ENCODE measurements at regions not wholly inside any gene's neighbourhood (a gene's known extent, or its start where the extent isn't known, plus 50 kb on each side); places are given as distances from the start of the nearest gene placed in this dataset.

DNA sequence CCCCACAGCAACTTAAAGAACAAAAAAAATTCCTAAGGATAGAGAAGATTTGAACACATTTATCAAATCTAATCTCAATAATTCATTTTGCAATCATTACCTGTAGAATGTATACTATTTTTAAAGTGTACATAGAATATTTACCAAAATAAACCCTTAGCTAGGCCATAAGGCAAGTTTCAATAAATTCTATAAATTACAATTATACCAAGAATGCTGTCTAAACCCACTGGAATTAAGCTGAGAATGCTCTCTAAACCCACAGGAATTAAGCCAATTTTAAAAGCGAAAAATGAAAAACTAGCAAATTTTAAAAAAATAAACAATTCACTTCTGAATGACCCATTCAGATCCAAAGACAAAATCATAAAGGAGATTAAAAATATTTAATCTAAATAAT lies 540.4 kb upstream of the NBEA start:
- WGBS, 2 donors (ENCODE audit: extremely low coverage in 2 of 2, insufficient read length in 2 of 2, insufficient replicate concordance in 1 of 2), result no CpG with 5 or more reads among the region's 1 CpG
- Histone ChIP-seq H2AFZ (ENCODE audit: low read length) (no peak overlapping the region), H2AK5ac (ENCODE audit: low read depth, low read length) (no peak overlapping the region)

DNA sequence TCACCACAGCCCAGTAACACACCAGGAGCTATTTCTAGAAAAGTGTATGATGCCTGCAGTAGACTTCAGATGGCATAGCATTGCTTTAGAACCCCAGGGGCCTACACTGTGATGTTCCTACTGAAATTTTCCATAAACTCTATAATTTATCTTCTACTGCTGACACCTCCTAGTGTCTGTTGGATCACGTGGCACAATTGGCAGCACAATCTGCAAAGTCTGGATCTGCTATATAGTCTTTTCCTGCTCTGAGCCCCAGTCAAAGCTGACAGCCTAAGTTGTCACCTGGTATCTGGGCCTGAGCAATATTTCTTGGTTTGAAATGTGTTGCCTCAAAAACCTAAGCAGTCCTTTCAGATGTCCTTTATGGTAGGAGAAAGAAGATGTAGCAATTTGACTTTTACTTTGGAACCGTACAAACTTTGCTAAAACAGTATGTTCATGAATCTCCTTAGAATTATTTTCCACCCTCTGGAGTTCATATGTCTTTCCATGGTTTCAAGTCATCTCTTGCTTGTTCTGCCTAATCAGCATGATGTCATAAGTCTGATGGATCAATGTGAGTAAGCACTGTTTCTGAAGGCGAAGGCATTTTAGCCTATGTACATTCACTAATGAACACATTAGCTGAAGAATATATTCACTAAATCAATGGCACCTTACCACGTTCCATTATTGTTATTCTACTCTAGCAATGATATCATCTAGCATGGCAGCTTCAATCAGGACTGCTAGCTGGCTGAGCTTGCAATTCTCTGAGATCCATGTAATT lies 536.5 kb upstream of the NBEA start:
- Histone ChIP-seq H3K27ac (replicated peaks; ENCODE audit: low read length) (no peak overlapping the region), H4K8ac (ENCODE audit: low read depth, low read length) (no peak overlapping the region), H3K27me3 (ENCODE audit: control insufficient read depth in 3 of 3, insufficient read depth in 3 of 3, low read depth in 1 of 3, low read length in 3 of 3) (no peaks in the 10 kb centered on the region), H3K4me3 (ENCODE audit: low read length in 2 of 2) (no peak overlapping the region), H2AK5ac (ENCODE audit: low read depth, low read length) (no peak overlapping the region), H3K4ac (ENCODE audit: low read length) (no peak overlapping the region), H4K91ac (ENCODE audit: low read depth, low read length, poor library complexity) (no peak overlapping the region), H3K18ac (ENCODE audit: low read length) (no peak overlapping the region), H3K4me2 (ENCODE audit: insufficient read depth, low read length, poor library complexity, severe bottlenecking) (no peak overlapping the region), H3K23ac (ENCODE audit: low read depth, low read length, poor library complexity) (no peak overlapping the region), H2AFZ (ENCODE audit: low read length) (no peak overlapping the region), H2BK15ac (ENCODE audit: low read length) (no peak overlapping the region), H3K36me3 (replicated peaks in 1 of 2; ENCODE audit: control insufficient read depth in 2 of 2, insufficient read depth in 2 of 2, low read length in 2 of 2) (no peaks in the 10 kb centered on the region), H2BK5ac (ENCODE audit: low read length) (no peak overlapping the region), H3K4me1 (ENCODE audit: control insufficient read depth in 2 of 2, insufficient read depth in 1 of 2, low read depth in 1 of 2, low read length in 2 of 2) (peaks cover 0 to 1% of the 10 kb centered on the region in 2 donors), H2BK120ac (ENCODE audit: low read depth, low read length) (no peak overlapping the region), H3K9me3 (replicated peaks in 1 of 2; ENCODE audit: control insufficient read depth in 2 of 2, insufficient read depth in 1 of 2, low read depth in 1 of 2, low read length in 2 of 2) (no peaks in the 10 kb centered on the region), H2BK12ac (ENCODE audit: low read length) (no peak overlapping the region), H3K79me1 (ENCODE audit: low read depth, low read length) (no peaks in the 10 kb centered on the region), H3K9ac (ENCODE audit: low read depth, low read length, poor library complexity) (no peak overlapping the region), H3K14ac (ENCODE audit: low read length) (no peak overlapping the region)
- no CpG with 5 or more reads among the region's 4 CpGs for WGBS, 2 donors (ENCODE audit: extremely low coverage in 2 of 2, insufficient read length in 2 of 2, insufficient replicate concordance in 1 of 2)
- DNase-seq (ENCODE audit: low spot score), result no peak

More for the DNA sequence above, 540.4 kb upstream of the NBEA start:
- Histone ChIP-seq H3K36me3 (replicated peaks in 1 of 2; ENCODE audit: control insufficient read depth in 2 of 2, insufficient read depth in 2 of 2, low read length in 2 of 2) (no peaks in the 10 kb centered on the region), H3K79me1 (ENCODE audit: low read depth, low read length) (no peaks in the 10 kb centered on the region), H2BK5ac (ENCODE audit: low read length) (no peak overlapping the region), H3K23ac (ENCODE audit: low read depth, low read length, poor library complexity) (no peak overlapping the region), H3K27ac (replicated peaks; ENCODE audit: low read length) (no peak overlapping the region), H2BK15ac (ENCODE audit: low read length) (no peak overlapping the region), H3K9me3 (replicated peaks in 1 of 2; ENCODE audit: control insufficient read depth in 2 of 2, insufficient read depth in 1 of 2, low read depth in 1 of 2, low read length in 2 of 2) (no peaks in the 10 kb centered on the region), H3K9ac (ENCODE audit: low read depth, low read length, poor library complexity) (no peak overlapping the region), H2BK120ac (ENCODE audit: low read depth, low read length) (no peak overlapping the region), H3K4ac (ENCODE audit: low read length) (no peak overlapping the region), H3K4me1 (ENCODE audit: control insufficient read depth in 2 of 2, insufficient read depth in 1 of 2, low read depth in 1 of 2, low read length in 2 of 2) (no peaks in the 10 kb centered on the region), H3K27me3 (ENCODE audit: control insufficient read depth in 3 of 3, insufficient read depth in 3 of 3, low read depth in 1 of 3, low read length in 3 of 3) (no peaks in the 10 kb centered on the region), H4K91ac (ENCODE audit: low read depth, low read length, poor library complexity) (no peak overlapping the region), H2BK12ac (ENCODE audit: low read length) (no peak overlapping the region), H3K18ac (ENCODE audit: low read length) (no peak overlapping the region), H4K8ac (ENCODE audit: low read depth, low read length) (no peak overlapping the region), H3K4me2 (ENCODE audit: insufficient read depth, low read length, poor library complexity, severe bottlenecking) (no peak overlapping the region), H3K4me3 (ENCODE audit: low read length in 2 of 2) (no peak overlapping the region), H3K14ac (ENCODE audit: low read length) (no peak overlapping the region)
- no peak for DNase-seq (ENCODE audit: low spot score)

DNA sequence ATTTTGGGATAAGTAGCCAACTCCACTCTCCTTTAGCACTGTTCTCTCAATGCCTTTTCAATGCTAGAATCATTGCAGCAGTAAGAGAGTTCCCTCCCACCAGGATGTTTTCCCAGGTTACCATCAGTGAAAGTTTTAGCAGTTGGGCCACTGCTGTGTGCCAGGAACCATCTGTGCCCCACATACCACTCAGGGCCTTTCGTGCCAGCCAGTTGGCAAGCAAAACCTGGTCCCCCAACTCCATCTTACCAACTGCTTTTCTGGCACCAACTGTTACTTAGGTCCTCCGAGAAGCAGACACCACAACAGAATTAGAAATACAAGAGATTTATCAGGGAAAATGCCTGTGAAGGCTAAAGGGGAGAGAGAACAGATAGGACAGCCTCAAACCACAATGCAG lies 533.4 kb upstream of the NBEA start:
- Histone ChIP-seq H2AK5ac (ENCODE audit: low read depth, low read length) (no peak overlapping the region), H4K91ac (ENCODE audit: low read depth, low read length, poor library complexity) (no peak overlapping the region), H2BK120ac (ENCODE audit: low read depth, low read length) (no peak overlapping the region), H2BK12ac (ENCODE audit: low read length) (no peak overlapping the region), H3K4ac (ENCODE audit: low read length) (no peak overlapping the region), H3K14ac (ENCODE audit: low read length) (no peak overlapping the region), H3K79me1 (ENCODE audit: low read depth, low read length) (no peaks in the 10 kb centered on the region), H3K4me1 (ENCODE audit: control insufficient read depth in 2 of 2, insufficient read depth in 1 of 2, low read depth in 1 of 2, low read length in 2 of 2) (peaks cover 0 to 1% of the 10 kb centered on the region in 2 donors), H3K4me3 (ENCODE audit: low read length in 2 of 2) (no peak overlapping the region), H3K23ac (ENCODE audit: low read depth, low read length, poor library complexity) (no peak overlapping the region), H3K9ac (ENCODE audit: low read depth, low read length, poor library complexity) (no peak overlapping the region), H2AFZ (ENCODE audit: low read length) (no peak overlapping the region), H3K36me3 (replicated peaks in 1 of 2; ENCODE audit: control insufficient read depth in 2 of 2, insufficient read depth in 2 of 2, low read length in 2 of 2) (no peaks in the 10 kb centered on the region), H3K18ac (ENCODE audit: low read length) (no peak overlapping the region), H2BK15ac (ENCODE audit: low read length) (no peak overlapping the region), H3K27ac (replicated peaks; ENCODE audit: low read length) (no peak overlapping the region), H4K8ac (ENCODE audit: low read depth, low read length) (no peak overlapping the region), H3K27me3 (ENCODE audit: control insufficient read depth in 3 of 3, insufficient read depth in 3 of 3, low read depth in 1 of 3, low read length in 3 of 3) (no peaks in the 10 kb centered on the region), H3K4me2 (ENCODE audit: insufficient read depth, low read length, poor library complexity, severe bottlenecking) (no peak overlapping the region), H3K9me3 (replicated peaks in 1 of 2; ENCODE audit: control insufficient read depth in 2 of 2, insufficient read depth in 1 of 2, low read depth in 1 of 2, low read length in 2 of 2) (no peaks in the 10 kb centered on the region), H2BK5ac (ENCODE audit: low read length) (no peak overlapping the region)
- WGBS, 2 donors (ENCODE audit: extremely low coverage in 2 of 2, insufficient read length in 2 of 2, insufficient replicate concordance in 1 of 2), result no CpG with 5 or more reads among the region's 2 CpGs
- DNase-seq (ENCODE audit: low spot score), result no peak

DNA sequence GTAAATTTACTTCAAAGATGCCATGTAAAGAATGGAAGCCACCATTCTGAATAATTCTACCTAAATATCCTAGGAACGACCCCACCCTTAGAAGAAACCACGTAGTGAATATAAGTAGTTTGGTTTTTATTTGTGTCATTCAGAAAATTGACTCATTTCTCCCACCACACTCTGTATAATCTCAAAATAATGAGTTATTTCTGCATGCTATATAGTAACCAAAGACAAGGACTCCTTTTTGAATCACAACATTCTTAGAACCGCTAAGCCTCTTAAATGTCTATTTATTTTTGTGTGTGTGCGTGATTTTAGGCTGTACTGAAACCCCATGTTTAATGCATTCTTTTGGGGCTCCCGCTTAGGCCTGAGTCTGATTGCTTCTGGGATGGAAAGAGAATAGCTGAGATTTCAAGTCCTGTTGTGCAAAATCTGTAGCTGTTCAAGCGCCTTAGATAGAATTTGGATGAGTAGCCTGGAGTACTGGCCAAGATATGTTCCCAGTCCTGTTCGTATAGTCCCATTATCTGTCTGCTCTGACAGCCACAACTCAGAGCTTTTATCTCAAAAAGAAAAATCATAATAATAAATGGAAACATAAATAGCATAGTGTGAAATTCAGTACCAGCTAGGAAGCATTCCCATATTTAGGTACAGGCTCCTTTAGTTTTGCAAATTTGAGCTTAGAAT lies 532.4 kb upstream of the NBEA start:
- Histone ChIP-seq H4K91ac (ENCODE audit: low read depth, low read length, poor library complexity) (no peak overlapping the region), H2AFZ (ENCODE audit: low read length) (no peak overlapping the region), H2BK120ac (ENCODE audit: low read depth, low read length) (no peak overlapping the region), H3K9me3 (replicated peaks in 1 of 2; ENCODE audit: control insufficient read depth in 2 of 2, insufficient read depth in 1 of 2, low read depth in 1 of 2, low read length in 2 of 2) (no peaks in the 10 kb centered on the region), H3K27ac (replicated peaks; ENCODE audit: low read length) (no peak overlapping the region), H3K4me3 (ENCODE audit: low read length in 2 of 2) (no peak overlapping the region), H3K18ac (ENCODE audit: low read length) (no peak overlapping the region), H3K14ac (ENCODE audit: low read length) (no peak overlapping the region), H3K4me1 (ENCODE audit: control insufficient read depth in 2 of 2, insufficient read depth in 1 of 2, low read depth in 1 of 2, low read length in 2 of 2) (peaks cover 0 to 1% of the 10 kb centered on the region in 2 donors), H2BK15ac (ENCODE audit: low read length) (no peak overlapping the region), H3K4me2 (ENCODE audit: insufficient read depth, low read length, poor library complexity, severe bottlenecking) (no peak overlapping the region), H3K9ac (ENCODE audit: low read depth, low read length, poor library complexity) (no peak overlapping the region), H2AK5ac (ENCODE audit: low read depth, low read length) (no peak overlapping the region), H3K79me1 (ENCODE audit: low read depth, low read length) (no peaks in the 10 kb centered on the region), H2BK12ac (ENCODE audit: low read length) (no peak overlapping the region), H3K4ac (ENCODE audit: low read length) (no peak overlapping the region), H3K36me3 (replicated peaks in 1 of 2; ENCODE audit: control insufficient read depth in 2 of 2, insufficient read depth in 2 of 2, low read length in 2 of 2) (no peaks in the 10 kb centered on the region), H2BK5ac (ENCODE audit: low read length) (no peak overlapping the region), H3K23ac (ENCODE audit: low read depth, low read length, poor library complexity) (no peak overlapping the region), H3K27me3 (ENCODE audit: control insufficient read depth in 3 of 3, insufficient read depth in 3 of 3, low read depth in 1 of 3, low read length in 3 of 3) (no peaks in the 10 kb centered on the region), H4K8ac (ENCODE audit: low read depth, low read length) (no peak overlapping the region)
- no CpG with 5 or more reads among the region's 7 CpGs for WGBS, 2 donors (ENCODE audit: extremely low coverage in 2 of 2, insufficient read length in 2 of 2, insufficient replicate concordance in 1 of 2)
- no peak for DNase-seq (ENCODE audit: low spot score)

Data from neuronal stem cell (in vitro differentiated cells).